VCaP (cell line): ENCODE measurements at regions not wholly inside any gene's neighbourhood (a gene's known extent, or its start where the extent isn't known, plus 50 kb on each side); places are given as distances from the start of the nearest gene placed in this dataset.
A peak's percentile ranks its signal among the peaks of the same experiment; 100 is the strongest.
"Not testable (repeated sequence)": the region's sequence is repeated elsewhere in the genome, so short reads cannot be mapped to it uniquely, and the experiment has no call there.

Experiments used
- H3K27ac ChIP-seq: fragments of 450-650 bp; 2 replicates; pipeline ENCODE4 v1.5.1; 2017
- CTCF ChIP-seq: fragments of 450-650 bp; conservative IDR thresholded peaks from 2 replicates; pipeline ENCODE4 v1.5.1; 2017; ENCODE audit warnings: mild to moderate bottlenecking, moderate library complexity

DNA sequence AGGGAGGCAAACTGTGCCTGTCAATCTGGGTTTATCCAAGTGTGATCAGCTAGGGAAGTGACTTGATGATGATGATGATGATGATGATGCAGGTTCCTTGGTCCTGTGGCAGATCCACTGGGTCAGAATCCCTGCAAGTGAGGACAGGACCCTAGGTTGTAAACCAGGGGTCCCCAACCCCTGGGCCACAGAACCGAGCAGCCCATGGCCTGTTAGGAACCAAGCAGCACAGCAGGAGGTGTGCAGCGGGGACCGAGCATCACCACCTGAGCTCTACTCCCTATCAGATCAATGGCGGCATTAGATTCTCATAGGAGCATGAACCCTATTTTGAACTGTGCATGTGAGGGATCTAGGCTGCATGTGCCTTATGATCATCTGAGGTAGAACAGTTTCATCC lies 144.7 kb upstream of the PDE1C start:
- no peak for TF ChIP-seq CTCF
- no peak overlapping the region for H3K27ac ChIP-seq

DNA sequence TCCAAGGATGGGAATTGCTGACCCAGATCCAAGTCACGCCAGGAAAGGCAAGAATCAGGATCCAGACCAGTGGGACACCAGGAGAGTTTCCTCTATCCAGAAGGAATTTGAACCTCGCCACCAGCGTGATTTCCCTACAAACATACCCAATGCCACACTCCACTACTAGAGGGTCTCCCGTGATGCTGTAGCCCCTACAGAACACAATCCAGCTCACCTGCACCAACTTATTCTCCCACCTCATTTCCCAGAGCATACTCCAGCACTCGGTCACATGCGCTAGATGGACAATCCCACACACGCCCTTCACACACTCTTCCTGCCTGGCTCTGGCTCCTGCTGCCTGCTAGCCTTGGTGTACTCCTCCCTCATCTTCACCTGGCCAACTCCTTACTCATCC lies 142.1 kb upstream of the PDE1C start:
- no peak for TF ChIP-seq CTCF
- H3K27ac ChIP-seq, result no peak overlapping the region

DNA sequence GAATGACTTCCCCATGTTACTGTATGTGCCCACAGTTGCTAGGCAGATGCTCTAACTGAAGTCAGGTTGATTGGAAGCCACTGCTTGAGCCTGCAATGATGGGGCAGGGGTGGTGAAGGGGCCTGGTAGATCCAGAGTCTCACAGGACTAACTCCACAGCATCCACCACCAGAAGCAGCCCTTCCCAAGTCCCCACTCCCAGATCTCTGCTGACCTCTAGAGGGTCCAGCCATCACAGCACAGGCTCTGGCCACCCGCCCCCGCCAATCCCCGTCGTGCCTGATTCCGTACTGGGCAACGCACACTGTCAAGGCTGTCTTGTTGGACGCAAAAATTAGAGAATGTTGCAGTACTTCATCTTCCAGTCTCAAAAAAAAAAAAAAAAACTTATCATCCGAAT lies 136.8 kb upstream of the PDE1C start:
- peak; percentile 36; the same call in 1 of the 2 replicates for TF ChIP-seq CTCF
- H3K27ac ChIP-seq, result no peak overlapping the region

GRCh38 chr7:32206488-32206887 lies 136.3 kb upstream of the PDE1C start:
- H3K27ac ChIP-seq, result no peak overlapping the region
- TF ChIP-seq CTCF, result no peak

DNA sequence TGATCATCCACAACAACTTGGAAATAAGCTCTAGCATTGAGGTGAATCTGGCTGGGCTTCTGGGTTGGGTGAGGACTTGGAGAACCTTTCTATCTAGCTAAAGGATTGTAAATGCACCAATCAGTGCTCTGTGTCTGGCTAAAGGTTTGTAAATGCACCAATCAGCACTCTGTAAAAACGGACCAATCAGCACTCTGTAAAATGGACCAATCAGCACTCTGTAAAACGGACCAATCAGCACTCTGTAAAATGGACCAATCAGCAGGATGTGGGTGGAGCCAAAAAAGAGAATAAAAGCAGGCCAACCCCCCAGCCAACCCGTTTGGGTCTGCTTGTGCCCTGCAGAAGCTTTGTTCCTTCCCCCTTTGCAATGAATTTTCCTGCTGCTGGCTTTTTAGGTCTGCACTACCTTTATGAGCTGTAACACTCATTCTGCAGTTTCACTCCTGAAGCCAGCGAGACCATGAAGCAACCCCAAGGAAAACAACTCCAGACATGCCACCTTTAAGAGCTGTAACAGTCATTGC lies 135.2 kb upstream of the PDE1C start:
- not testable (repeated sequence) for H3K27ac ChIP-seq

DNA sequence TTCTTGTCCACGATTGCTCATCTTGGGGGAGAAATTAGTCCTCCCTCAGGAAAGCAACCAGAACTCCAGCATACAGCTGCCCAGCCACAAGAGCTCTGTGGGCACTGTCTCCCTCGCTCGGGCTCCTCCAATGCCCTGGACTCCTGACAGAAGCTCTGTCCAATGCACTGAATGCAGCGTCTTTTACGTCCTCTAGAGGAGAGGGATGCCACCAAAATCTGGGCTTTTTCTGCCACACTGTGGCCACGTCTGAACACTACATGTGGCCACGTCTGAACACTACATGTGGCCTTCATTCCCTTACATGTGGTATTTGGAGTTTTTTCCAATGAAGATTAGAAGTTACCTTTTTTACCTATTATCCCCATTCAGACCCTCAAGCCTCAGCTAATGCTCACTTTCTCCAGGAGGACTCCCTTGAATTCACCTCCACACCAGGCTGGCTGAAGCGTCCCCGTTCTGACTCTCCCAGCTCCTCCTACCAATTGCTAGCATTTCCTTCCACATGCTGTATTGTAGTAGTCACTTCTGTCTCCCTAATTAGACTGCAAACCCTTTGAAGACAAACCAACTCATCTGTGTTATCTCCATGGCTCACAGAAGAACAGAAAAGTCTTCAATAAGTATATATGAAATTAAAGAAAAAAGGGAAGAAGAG lies 134.3 kb upstream of the PDE1C start:
- H3K27ac ChIP-seq, result no peak overlapping the region
- peak; percentile 80 for TF ChIP-seq CTCF

- TF ChIP-seq CTCF, result no peak
- H3K27ac ChIP-seq, result no peak overlapping the region
These were observed 130.4 kb upstream of the PDE1C start for GRCh38 chr7:32200646-32201045.

- no peak for TF ChIP-seq CTCF
- no peak overlapping the region for H3K27ac ChIP-seq
These were observed 124.3 kb upstream of the PDE1C start for GRCh38 chr7:32194537-32194936.
